ENCODE measurements at regions not wholly inside any gene's neighbourhood (a gene's known extent, or its start where the extent isn't known, plus 50 kb on each side); places are given as distances from the start of the nearest gene placed in this dataset.

GRCh38 chr9:6134661-6135180 is 80.9 kb upstream of the IL33 start:
- 33% methylated on average over 2 of the region's 2 CpGs for WGBS (ENCODE audit: low lambda C conversion rate, missing lambda C conversion rate)
- no peak for DNase-seq (ENCODE audit: low spot score)
- H3K27me3 ChIP-seq = no peaks in the 10 kb centered on the region
- TF ChIP-seq EZH2 (IDR thresholded peaks at IDR 0.05; ENCODE audit: borderline replicate concordance) (no peak), CTCF (IDR thresholded peaks at IDR 0.05; ENCODE audit: poor library complexity) (no peak), EZH2phosphoT487 (IDR thresholded peaks at IDR 0.05; ENCODE audit: low read depth, severe bottlenecking, unreplicated experiment) (no peak)
- H3K79me2 ChIP-seq = no peaks in the 10 kb centered on the region
- H3K9me2 ChIP-seq (replicated peaks; ENCODE audit: insufficient read depth) = no peaks in the 10 kb centered on the region
- no peak overlapping the region for H3K4me3 ChIP-seq
- H3K4me2 ChIP-seq = no peak overlapping the region
- no peak overlapping the region for H2AFZ ChIP-seq
- H3K36me3 ChIP-seq (replicated peaks; ENCODE audit: insufficient read depth, low read depth) = no peaks in the 10 kb centered on the region
- no peaks in the 10 kb centered on the region for H3K4me1 ChIP-seq (ENCODE audit: insufficient read depth)
- no peaks in the 10 kb centered on the region for H3K9me3 ChIP-seq (ENCODE audit: low read depth)
- H4K20me1 ChIP-seq (ENCODE audit: insufficient read depth, poor library complexity, severe bottlenecking) = no peaks in the 10 kb centered on the region
- no peak overlapping the region for H3K27ac ChIP-seq

GRCh38 chr9:6133346-6134063 is 82.1 kb upstream of the IL33 start:
- no peaks in the 10 kb centered on the region for H3K36me3 ChIP-seq (replicated peaks; ENCODE audit: insufficient read depth, low read depth)
- H3K4me1 ChIP-seq (ENCODE audit: insufficient read depth) = no peaks in the 10 kb centered on the region
- no peak overlapping the region for H3K4me2 ChIP-seq
- no peak overlapping the region for H3K4me3 ChIP-seq
- no peaks in the 10 kb centered on the region for H3K79me2 ChIP-seq
- TF ChIP-seq CTCF (IDR thresholded peaks at IDR 0.05; ENCODE audit: poor library complexity) = no peak
- no peak for TF ChIP-seq EZH2phosphoT487 (IDR thresholded peaks at IDR 0.05; ENCODE audit: low read depth, severe bottlenecking, unreplicated experiment)
- no peak for TF ChIP-seq EZH2 (IDR thresholded peaks at IDR 0.05; ENCODE audit: borderline replicate concordance)
- WGBS (ENCODE audit: low lambda C conversion rate, missing lambda C conversion rate) = 88% methylated on average over 5 of the region's 5 CpGs
- no peaks in the 10 kb centered on the region for H3K9me3 ChIP-seq (ENCODE audit: low read depth)
- no peak overlapping the region for H2AFZ ChIP-seq
- H3K27ac ChIP-seq = no peak overlapping the region
- H3K9me2 ChIP-seq (replicated peaks; ENCODE audit: insufficient read depth) = no peaks in the 10 kb centered on the region
- H4K20me1 ChIP-seq (ENCODE audit: insufficient read depth, poor library complexity, severe bottlenecking) = no peaks in the 10 kb centered on the region
- no peak for DNase-seq (ENCODE audit: low spot score)
- H3K27me3 ChIP-seq = no peaks in the 10 kb centered on the region

- 82% methylated on average over 4 of the region's 4 CpGs for WGBS (ENCODE audit: low lambda C conversion rate, missing lambda C conversion rate)
- Histone ChIP-seq H3K4me1 (ENCODE audit: insufficient read depth) (no peaks in the 10 kb centered on the region), H4K20me1 (ENCODE audit: insufficient read depth, poor library complexity, severe bottlenecking) (no peaks in the 10 kb centered on the region), H3K27ac (no peak overlapping the region), H3K9me3 (ENCODE audit: low read depth) (no peaks in the 10 kb centered on the region), H3K27me3 (no peaks in the 10 kb centered on the region), H3K79me2 (no peaks in the 10 kb centered on the region), H3K36me3 (replicated peaks; ENCODE audit: insufficient read depth, low read depth) (no peaks in the 10 kb centered on the region), H3K9me2 (replicated peaks; ENCODE audit: insufficient read depth) (no peaks in the 10 kb centered on the region), H2AFZ (no peak overlapping the region), H3K4me3 (no peak overlapping the region), H3K4me2 (no peak overlapping the region)
- TF ChIP-seq CTCF (IDR thresholded peaks at IDR 0.05; ENCODE audit: poor library complexity) = no peak
- TF ChIP-seq EZH2phosphoT487 (IDR thresholded peaks at IDR 0.05; ENCODE audit: low read depth, severe bottlenecking, unreplicated experiment) = no peak
- TF ChIP-seq EZH2 (IDR thresholded peaks at IDR 0.05; ENCODE audit: borderline replicate concordance) = no peak
- no peak for DNase-seq (ENCODE audit: low spot score)
Observed at GRCh38 chr9:6132650-6133049, 83.0 kb upstream of the IL33 start.

All from hepatocyte (in vitro differentiated cells).